T-helper 9 cell (primary cell): ENCODE measurements at regions not wholly inside any gene's neighbourhood (a gene's known extent, or its start where the extent isn't known, plus 50 kb on each side); places are given as distances from the start of the nearest gene placed in this dataset.

Experiments used
- DNase-seq: peaks from one replicate; pipeline ENCODE4 v3.0.0-alpha.2; 2020

DNA sequence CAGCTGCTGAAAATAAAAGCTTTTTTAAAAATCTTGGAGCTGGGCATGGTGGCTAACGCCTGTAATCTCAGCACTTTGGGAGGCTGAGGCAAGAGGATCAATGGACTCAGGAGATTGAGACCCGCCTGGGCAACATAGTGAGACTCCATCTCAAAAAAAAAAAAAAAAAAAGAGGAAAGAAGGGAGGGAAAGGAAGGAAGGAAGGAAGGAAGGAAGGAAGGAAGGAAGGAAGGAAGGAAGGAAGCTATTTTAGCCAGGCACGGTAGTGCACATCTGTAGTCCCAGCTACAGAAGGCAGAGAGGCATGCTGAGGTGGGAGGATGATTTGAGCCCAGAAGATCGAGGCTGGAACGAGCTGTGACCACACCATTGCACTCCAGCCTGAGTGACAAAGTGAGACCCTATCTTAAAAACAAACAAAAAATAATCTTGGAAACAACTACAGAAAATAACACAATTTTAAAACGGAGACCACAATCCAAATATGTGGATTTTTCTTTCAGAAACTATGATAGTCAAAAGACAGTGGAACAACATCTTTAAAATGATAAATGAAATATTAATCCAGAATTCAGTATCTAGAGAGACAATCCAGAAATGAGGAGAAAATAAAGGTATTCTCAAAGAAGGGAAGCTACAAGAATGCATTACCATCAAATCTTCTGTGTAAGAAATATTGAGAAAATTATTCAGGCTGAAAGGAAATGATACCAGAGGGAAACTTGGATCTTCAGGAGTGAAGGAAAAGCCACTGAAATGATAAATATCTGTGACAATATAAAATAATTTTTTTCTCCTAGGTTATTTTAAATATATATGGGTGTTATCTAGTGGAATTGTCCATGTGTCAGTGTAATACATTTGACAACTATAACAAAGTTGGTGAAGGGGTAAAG is 182.0 kb downstream of the GPX5 start:
- no peak for DNase-seq

DNA sequence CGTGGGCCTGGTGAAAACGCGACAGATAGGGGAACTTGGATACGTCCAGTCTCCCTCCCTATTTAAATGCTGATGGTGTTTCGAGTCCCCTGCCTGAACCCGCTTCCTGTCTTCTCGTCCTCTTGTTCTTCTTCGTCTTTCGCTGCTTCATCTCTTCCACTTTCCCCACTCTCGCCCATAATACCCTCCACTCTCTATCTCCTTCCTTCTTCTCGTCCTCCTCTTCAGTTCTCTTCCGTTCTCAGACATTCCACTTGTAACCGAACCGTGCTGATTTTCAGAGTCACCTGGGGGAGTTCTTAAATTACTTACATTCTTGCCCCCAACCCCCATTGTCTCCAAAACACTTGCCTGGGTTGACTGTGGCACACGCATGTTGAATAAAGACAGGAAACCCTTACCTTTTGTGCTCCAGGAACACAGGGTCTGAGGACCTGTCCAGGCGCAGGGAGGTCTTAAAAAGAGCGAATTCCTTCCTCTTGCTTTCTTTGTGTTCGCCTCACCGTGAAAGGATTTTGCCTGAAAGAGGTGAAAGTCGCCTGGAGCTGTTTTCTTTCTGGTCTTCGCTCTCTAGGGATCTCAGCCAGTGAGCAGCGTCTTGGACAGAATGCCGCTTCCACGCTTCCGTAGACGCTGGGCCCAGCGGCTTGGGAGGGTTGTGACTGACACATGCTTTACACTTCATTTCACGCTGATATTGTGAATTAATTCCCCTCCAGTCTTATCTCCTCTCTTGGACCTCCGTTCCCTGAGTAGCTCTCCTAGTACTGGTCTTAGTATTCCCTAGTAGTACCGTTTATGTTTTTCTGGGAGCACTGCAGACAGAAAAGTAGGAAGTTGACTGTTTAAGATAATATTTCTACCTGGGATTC is 184.0 kb downstream of the GPX5 start:
- DNase-seq, result no peak

DNA sequence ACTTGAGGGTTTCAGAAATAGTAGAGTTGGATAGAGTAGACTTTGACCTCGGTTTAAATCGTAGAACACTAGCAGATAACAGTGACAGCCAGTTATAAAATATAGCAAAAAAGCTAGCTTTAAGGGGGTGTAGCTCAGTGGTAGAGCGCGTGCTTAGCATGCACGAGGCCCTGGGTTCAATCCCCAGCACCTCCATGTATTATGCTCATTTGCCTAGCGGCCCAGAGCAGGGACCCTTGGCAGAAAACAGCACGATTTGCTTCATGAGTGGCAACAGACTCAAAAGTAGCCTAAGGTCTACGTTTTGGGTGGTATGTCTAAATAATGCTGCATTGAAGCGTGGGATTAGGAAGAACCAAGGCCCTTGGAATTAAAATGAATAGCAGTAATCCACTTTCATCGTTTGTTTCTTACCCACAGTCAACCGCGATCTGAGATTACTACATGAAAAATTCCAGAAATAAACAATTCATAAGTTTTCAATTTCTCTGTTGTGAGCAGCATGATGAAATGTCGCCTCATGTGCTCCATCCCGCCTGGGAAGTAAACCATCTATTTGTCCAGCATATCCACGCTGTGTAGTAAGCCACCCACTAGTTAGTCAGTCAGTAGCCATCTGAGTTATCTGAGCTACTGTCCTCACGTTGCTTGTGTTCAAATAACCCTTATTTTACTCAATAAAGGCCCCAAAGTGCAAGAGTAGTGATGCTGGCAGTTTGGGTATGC is 184.9 kb downstream of the GPX5 start:
- no peak for DNase-seq

DNA sequence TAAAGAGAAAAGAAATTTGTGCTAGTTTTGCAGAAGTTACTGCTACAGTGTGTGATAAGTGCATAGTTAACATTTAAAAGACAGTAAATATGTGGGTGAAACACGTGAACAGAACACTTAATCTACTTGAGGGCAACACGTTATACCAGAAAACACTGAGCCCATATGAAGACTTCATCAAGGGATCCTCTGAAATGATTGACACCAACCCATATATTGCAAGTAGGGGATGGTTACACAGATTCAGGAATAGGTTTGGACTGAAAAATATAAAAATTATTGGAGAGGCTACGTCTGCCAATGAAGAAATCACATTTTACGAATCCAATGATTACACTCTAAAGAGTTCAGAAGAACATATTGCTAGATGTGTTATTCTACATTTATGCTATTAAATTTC is 185.6 kb downstream of the GPX5 start:
- DNase-seq, result no peak

DNA sequence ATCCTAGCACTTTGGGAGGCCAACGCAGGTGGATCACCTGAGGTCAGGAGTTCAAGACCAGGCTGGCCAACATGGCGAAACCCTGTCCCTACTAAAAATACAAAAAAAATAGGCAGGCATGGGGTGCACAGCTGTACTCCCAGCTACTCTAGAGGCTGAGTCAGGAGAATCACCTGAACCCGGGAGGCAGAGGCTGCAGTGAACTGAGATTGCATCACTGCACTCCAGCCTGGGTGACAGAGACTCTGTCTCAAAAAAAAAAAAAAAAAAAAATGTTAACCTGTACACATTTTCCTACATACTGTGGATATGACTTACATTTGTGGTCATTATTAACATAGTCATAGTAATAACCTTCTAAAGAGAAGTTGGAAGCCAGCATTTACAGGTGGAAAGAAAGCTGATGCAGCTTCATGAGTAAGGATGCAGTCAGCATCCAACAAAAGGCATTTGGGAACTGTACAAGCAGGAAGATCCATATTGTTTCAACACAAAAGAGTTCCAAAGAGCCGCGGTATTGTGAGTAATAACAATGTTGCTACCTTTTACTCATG is 186.2 kb downstream of the GPX5 start:
- DNase-seq, result no peak

GRCh38 chr6:28712982-28713381 is 187.3 kb downstream of the GPX5 start:
- no peak for DNase-seq

DNA sequence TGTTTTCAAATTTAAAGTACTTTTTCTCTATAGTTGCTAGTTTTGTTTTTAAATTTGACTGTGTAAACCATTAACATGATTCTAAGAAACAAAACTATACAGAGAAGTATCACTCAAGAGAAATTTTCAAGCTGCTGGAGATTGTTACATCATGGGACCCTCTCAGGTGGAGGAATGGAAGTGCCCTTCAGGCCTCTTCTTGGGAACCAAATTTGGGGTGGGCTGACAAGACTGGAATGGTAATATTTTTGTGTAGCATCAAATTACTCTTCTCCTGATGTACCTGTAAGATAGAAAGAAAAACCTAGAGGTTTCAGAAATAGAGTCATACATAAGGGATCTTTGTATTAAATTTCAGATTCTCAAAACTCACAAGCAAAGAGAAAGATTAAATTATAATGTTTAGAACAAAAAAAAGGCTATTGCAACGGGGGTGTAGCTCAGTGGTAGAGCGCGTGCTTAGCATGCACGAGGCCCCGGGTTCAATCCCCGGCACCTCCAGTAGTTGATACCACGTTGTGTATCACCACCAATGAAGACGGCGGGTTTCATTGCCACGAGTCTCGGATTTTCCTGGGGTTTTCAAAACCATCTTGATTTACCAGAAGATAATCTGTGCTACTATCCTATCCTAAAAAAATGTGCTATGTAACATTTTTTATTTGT is 193.7 kb downstream of the GPX5 start:
- no peak for DNase-seq

GRCh38 chr6:28720357-28721231 is 194.9 kb downstream of the GPX5 start:
- DNase-seq, result no peak

DNA sequence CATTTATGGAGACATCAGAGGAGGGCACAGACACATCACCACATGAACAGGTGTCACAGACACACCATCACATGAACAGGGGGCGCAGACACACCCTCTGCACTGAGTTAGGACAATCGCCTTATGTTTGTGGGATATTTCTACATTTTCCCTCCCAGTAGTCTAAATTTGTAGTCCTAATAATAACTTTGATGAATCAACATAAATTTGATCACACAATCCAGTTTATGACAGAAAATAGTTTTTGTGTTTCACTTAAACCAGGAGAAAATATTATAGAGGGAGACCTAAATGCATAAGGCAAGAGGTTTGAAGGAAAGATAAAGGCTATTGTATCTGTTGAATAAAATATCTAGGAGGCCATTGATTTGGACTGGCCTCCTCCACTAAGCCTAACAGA is 195.7 kb downstream of the GPX5 start:
- DNase-seq, result no peak

- DNase-seq, result no peak
These were observed 198.7 kb downstream of the GPX5 start for GRCh38 chr6:28724395-28724794.

- DNase-seq, result no peak
These were observed 198.4 kb downstream of the TRIM27 start for GRCh38 chr6:28725274-28725809.

GRCh38 chr6:28725890-28726348 is 197.9 kb downstream of the TRIM27 start:
- no peak for DNase-seq

DNA sequence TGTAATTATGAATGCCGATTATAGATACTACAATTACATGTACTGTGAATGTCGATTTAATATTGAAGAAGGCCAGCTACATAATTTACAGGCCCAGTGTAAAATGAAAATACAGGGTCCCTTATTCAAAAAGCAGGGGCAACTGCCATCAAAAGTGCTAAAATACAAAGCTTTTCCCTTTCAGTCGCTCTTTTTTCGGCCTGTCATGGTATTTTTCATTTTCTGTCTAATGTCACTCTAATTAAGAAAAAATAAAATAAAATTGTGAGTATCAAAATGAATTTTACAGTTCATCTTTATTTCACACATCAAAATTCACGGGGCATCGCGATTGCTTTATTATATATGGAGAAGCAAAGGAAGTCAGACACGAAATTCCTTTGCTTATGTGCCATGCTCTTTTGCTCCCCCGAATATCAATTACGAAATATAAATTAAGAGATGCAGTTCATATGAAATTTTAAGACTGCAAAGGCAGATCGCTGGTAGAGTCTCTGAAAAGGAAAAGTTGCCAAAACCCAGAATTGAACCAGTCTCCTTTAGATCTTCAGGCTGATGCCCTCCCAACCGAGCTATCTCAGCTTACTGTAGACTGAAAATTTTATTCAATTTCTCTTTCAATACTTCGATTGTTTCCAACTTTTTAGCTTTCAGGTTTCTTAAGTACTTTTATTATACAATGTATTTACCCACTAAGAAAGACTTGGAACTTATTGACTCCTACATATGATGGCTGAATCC is 197.0 kb downstream of the TRIM27 start:
- DNase-seq, result no peak

GRCh38 chr6:28727559-28728211 is 196.1 kb downstream of the TRIM27 start:
- no peak for DNase-seq

DNA sequence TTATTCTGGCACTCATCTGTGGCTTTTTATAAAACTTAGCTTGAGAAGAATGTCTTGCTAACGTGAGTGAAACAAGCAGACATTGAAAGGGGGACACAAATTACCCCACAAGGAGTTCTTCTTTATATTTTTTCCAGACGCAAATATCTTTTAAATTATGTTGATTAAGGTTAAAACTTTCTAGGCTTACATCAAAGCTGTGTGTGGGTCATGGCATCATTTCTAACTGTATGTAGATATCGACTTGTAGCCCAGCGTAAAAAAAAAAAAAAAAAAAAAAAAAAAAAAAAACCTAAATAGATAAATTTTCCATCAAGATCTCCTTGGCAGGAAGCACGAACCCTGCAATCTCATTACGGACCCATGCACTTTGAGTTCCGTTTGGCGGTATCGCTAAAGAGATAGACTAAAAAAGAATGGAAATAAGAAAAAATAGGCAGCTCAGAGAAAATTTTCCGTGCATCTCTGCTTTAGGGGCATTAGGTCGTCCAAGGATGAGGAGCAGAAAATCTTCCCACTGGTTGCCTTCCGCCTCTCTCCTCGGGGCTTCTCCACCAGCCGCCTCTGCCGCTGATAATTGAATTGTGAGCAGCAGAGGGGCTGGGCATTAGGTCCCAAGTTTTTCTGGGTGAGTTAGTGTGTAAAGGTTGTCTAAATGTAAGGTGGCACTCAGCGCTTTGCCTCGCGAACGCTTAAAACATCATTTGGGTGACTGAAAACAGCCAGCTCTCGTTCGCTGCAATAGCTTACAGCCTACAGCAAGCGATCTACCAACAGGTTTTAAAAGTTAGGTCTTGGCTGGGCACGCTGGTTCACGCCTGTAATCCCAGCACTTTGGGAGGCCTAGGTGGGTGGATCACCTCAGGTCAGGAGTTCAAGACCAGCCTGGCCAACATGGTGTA is 194.0 kb downstream of the TRIM27 start:
- DNase-seq, result no peak

- DNase-seq, result no peak
These were observed 191.7 kb downstream of the TRIM27 start for GRCh38 chr6:28732052-28732451.

GRCh38 chr6:28734443-28734959 is 189.3 kb downstream of the TRIM27 start:
- no peak for DNase-seq

GRCh38 chr6:28736121-28736520 is 187.7 kb downstream of the TRIM27 start:
- DNase-seq, result no peak
